ENCODE measurements at regions not wholly inside any gene's neighbourhood (a gene's known extent, or its start where the extent isn't known, plus 50 kb on each side); places are given as distances from the start of the nearest gene placed in this dataset.
"Not testable (repeated sequence)": the region's sequence is repeated elsewhere in the genome, so short reads cannot be mapped to it uniquely, and the experiment has no call there.

- no peak for FAIRE-seq
Measured at GRCh38 chr13:73661687-73662425, 472.3 kb downstream of the KLF12 start.

- no peak for FAIRE-seq
Measured at GRCh38 chr13:73661066-73661465, 473.1 kb downstream of the KLF12 start.

GRCh38 chr13:73658639-73659038, 475.6 kb downstream of the KLF12 start:
- no peak for FAIRE-seq

DNA sequence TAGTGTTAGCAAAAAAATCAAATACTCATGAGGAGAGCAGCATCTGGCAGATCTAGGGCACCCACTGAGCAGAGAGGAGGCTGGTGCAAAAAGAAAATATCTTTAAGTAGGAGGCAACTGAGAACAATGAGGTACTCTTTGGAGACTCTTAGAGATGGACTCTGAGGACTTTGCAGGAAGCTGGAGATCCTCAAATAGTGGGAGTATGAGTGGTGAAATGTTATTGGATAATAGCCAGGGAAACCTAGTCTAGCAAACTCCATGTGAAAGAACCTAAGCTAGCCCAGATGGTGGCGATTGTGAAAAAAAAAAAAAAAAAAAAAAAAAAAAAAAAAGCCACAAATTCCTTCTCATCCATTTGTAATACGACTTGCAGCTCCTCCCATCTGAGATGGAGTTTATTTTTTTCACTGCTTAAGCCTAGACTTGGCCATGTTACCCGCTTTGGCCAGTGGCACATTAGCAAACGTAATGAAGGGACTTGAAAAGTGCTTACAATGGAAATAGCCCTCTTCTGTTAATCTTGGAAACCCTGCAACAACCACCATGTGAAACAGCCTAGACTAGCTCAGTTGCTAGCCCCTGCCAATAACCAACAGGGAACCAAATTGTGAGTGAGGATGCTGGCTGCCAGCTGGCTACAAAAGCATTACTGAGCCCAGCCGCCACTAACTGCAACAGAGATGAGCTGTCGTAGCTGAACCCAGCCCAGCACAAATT, 476.2 kb downstream of the KLF12 start:
- no peak for FAIRE-seq

DNA sequence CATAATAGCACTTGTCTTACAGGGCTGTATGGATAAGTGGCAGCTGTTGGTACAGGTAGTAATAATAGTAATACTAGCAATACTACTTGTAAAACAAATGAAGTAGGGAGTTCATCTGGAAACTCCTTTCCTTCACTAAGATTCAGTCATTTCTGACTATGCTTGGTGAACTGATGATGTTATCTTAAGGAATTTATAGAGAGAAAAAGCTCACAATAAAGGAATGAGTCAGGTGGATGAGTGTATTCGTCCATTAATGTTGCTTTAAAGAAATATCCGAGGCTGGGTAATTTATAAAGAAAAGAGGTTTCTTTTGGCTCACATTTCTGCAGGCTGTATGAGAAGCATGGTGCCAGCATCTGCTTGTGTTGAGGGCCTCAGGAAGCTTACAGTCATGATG, 477.3 kb downstream of the KLF12 start:
- no peak for FAIRE-seq

DNA sequence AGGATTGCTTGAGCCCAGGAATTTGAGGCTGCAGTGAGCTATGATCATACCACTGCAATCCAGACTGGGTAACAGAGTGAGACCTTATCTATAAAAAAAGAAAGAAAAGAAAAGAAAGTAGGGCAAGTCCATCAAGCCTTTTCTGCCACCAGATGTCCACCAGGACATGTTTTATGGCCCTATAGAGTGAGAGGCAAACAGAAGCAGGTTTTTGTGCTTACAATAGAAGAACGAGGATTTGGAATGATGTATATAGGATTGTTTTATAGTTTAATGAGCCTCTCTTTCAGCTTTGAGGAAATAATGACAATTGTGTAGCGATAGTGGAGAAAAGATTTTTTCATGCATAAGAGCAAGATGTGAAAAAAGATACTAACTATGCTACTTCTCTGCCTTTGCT, 480.5 kb downstream of the KLF12 start:
- FAIRE-seq: no peak

GRCh38 chr13:73647417-73647816, 486.8 kb downstream of the KLF12 start:
- no peak for FAIRE-seq

GRCh38 chr13:73640476-73641179, 493.6 kb downstream of the KLF12 start:
- not testable (repeated sequence) for FAIRE-seq

DNA sequence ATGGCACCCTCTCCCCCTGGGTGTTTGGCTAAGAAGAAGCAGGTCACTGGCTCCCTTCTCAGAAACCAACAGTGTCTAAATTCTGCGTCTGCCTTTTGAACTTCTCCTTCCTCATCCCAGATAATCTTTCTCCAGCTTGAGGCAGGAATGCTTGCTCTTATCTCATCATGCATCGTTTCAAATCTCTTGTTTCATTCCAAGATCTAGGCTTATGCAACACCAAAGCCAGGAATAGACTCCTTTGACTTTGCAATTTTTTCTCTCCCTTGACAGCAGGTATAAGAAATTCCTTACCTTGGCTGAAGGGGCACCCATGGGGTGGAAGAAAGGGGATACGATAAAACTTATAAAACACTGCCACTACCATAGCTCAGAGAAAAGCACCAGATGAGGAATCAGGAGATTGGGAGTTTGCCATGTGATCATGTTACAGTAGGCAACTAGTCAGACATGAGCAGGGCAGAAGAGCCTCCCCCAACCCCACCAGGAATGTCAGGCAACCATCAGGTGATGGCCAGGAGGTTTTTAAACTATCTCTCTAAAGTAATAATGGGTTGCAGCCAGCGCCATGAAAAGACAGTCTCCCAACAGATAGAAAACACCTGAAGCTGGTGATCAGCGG, 498.9 kb downstream of the KLF12 start:
- no peak for FAIRE-seq

- FAIRE-seq: no peak
Measured at GRCh38 chr13:73633817-73634460, 500.3 kb downstream of the KLF12 start.

GRCh38 chr13:73631411-73631810, 502.8 kb downstream of the KLF12 start:
- no peak for FAIRE-seq

DNA sequence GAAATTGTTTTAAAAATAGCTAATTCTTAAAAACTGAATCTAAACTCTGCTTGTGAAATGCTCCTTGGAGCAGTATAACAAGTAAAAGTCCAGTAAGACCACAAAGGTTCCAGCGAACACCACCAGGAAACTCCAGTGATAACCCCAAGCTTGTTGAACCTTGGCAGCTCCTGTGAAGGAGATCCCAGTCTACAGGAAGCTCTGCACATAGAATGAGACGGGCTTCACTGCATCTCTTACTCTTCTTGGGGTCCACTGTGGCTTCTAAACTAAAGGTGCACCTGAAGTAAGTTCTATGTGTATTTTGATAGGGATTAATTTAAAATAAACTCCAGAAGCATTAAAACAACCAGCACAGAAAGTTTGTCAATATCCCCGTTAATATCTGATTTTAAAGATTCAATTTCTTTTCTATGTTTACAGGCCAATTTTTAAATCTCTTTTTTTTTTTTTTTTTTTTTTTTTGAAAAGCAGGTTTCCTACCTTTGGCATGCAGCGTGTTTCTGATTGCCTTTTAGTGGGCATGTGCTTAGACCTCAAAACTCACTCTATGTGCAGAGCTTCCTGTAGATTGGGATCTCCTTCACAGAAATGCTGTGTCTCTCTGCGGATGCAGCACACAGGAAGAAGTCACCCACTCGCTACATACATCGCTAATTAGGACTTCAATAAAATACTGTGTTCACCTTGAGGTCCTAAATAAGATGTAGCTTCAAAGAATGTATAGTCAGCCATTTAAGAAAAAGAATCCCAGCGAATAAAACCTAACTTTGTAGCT, 508.5 kb downstream of the KLF12 start:
- no peak for FAIRE-seq

DNA sequence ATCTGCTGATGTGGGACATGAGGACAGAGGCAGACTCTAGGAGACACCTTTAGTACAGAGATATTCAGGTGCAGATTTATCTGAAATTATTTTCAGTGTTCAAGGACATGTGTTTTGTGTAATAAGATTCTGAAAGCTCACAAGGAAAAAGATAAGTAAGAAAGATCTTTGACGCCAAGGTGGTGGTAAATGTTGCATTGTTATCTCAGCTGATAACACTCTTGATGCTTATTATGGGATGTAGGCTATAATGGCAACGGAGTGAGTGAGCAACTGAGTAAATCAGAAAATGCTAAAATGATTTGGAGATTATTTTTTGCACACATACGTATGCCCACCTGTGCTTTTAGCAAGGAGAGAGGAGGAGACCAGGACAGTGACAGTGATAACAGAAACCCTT, 510.9 kb downstream of the KLF12 start:
- FAIRE-seq: no peak

GRCh38 chr13:73622381-73622780, 511.8 kb downstream of the KLF12 start:
- no peak for FAIRE-seq

GRCh38 chr13:73618275-73618865, 515.8 kb downstream of the KLF12 start:
- no peak for FAIRE-seq

DNA sequence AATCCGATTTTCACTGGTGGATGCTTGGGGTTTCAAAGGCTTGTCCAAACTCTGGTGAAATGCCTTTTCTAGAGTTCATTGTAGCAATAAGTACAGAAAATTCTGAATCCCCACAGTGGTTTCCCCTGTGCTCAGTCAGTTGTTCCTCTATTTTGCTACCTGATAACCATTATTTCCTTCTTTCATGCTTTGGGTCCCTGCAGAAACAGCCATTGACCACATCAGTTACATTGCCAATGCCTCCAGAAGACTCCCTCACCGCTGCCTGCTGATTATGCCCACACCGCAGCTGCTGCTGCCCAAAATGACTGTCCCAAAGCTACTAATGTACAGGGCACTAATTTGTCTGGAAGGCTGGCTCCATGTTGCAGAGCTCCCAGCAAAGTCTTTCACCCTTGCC, 517.3 kb downstream of the KLF12 start:
- no peak for FAIRE-seq

- FAIRE-seq: no peak
Measured at GRCh38 chr13:73610799-73611592, 523.2 kb downstream of the KLF12 start.

- FAIRE-seq: no peak
Measured at GRCh38 chr13:73608711-73609485, 525.3 kb downstream of the KLF12 start.

DNA sequence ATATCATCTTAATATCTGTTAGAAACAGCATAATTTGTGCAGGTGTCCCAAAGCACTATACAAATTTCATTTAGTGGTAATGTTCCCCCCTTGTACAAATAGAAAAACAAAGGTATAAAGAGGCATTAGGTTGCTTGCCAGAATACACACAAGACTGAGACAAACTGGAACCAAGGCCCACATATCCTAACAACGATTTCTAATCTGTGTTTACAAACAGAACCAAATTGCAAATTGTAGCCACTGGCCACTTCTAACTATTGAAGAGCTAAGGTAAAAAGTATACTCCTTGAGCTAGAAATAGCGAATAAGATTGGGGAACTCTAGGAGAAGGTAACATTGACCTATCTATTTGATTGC, 526.1 kb downstream of the KLF12 start:
- no peak for FAIRE-seq
